GM12878 (cell line): ENCODE measurements at regions not wholly inside any gene's neighbourhood (a gene's known extent, or its start where the extent isn't known, plus 50 kb on each side); places are given as distances from the start of the nearest gene placed in this dataset.

Experiments
- ATAC-seq: fragments of 200-7000 bp; cut with Tn5 transposase; 3 replicates; pipeline ENCODE4 v1.9.1; 2020; ENCODE audit warnings: mild to moderate bottlenecking, moderate library complexity
- BruUV-seq: library from RNA; stranded (reverse); fragments of 400-500 nt; replicated peaks from 2 replicates; lab custom pipeline; 2021; lab: Mats Ljungman, UMichigan
- CTCF ChIA-PET: fragments of 300-600 bp; sonication (Branson Sonifier 250); formaldehyde crosslinking; extraction: SDS; loops from one replicate; lab custom pipeline; 2021; ENCODE audit warnings: inconsistent platforms; lab: Yijun Ruan, JAX
- POLR2A ChIA-PET: fragments of 350-600 bp; formaldehyde crosslinking; extraction: SDS; loops from one replicate; lab custom pipeline; 2021; ENCODE audit warnings: inconsistent platforms; lab: Charles Lee
- RAD21 ChIA-PET: fragments of 300-600 bp; sonication (Branson Sonifier 250); formaldehyde crosslinking; loops from one replicate; lab custom pipeline; 2023; ENCODE audit warnings: antibody characterized with exemption; ENCODE audit not compliant: unreplicated experiment; lab: Charles Lee
- SMC1A ChIA-PET: fragments of 300-600 bp; sonication (Branson Sonifier 250); formaldehyde crosslinking; loops from one replicate; lab custom pipeline; 2023; ENCODE audit not compliant: unreplicated experiment, uncharacterized antibody; lab: Charles Lee
- DNase-seq: peaks from one replicate; pipeline ENCODE4 v3.0.0-alpha.2; 2011; ENCODE audit warnings: low read depth, low spot score
- FAIRE-seq: peaks from 3 replicates; lab custom pipeline; 2011; peaks lifted over from hg19 to GRCh38; lab: Jason Lieb, UNC
- H2AFZ ChIP-seq: 2 replicates; pipeline ENCODE4 v1.6.0; 2011; ENCODE audit warnings: low read depth, low read length, control low read depth; ENCODE audit not compliant: control insufficient read depth
- H3K27ac ChIP-seq: 2 replicates; pipeline ENCODE4 v1.5.1; 2011; ENCODE audit warnings: control low read depth; ENCODE audit not compliant: control insufficient read depth, insufficient read depth
- H3K27me3 ChIP-seq, 2 experiments: replicated peaks in 1 of 2; 2 replicates each; pipeline versions ENCODE4 v1.6.0 to v1.6.1; 2011; ENCODE audit warnings: low read length in 1 of 2; ENCODE audit not compliant: control insufficient read depth in 2 of 2, insufficient read depth in 2 of 2
- H3K36me3 ChIP-seq, 2 experiments: 2 replicates each; pipeline ENCODE4 v1.5.1; 2011; ENCODE audit warnings: low read length in 1 of 2; ENCODE audit not compliant: control insufficient read depth in 2 of 2, insufficient read depth in 2 of 2
- H3K4me1 ChIP-seq: 2 replicates; pipeline ENCODE4 v1.6.1; 2011; ENCODE audit warnings: mild to moderate bottlenecking, low read length, moderate library complexity, mixed read lengths; ENCODE audit not compliant: control insufficient read depth, insufficient read depth
- H3K4me2 ChIP-seq: 2 replicates; pipeline ENCODE4 v1.6.0; 2011; ENCODE audit warnings: control low read depth; ENCODE audit not compliant: control insufficient read depth, insufficient read depth
- H3K4me3 ChIP-seq: fragments of 200-600 bp; sonication (generic); 2 replicates; pipeline ENCODE4 v1.5.1; 2016
- H3K79me2 ChIP-seq: 2 replicates; pipeline ENCODE4 v1.6.0; 2011; ENCODE audit warnings: low read length; ENCODE audit not compliant: control insufficient read depth, insufficient read depth
- H3K9ac ChIP-seq: 2 replicates; pipeline ENCODE4 v1.8.0; 2011; ENCODE audit warnings: low read length, control low read depth, mixed read lengths; ENCODE audit not compliant: control insufficient read depth, insufficient read depth
- H3K9me3 ChIP-seq: replicated peaks from 3 replicates; pipeline ENCODE4 v1.5.1; 2011; ENCODE audit warnings: mild to moderate bottlenecking, low read length; ENCODE audit not compliant: control insufficient read depth, insufficient read depth
- H4K20me1 ChIP-seq: 2 replicates; pipeline ENCODE4 v1.6.0; 2011; ENCODE audit not compliant: control insufficient read depth, insufficient read depth
- CHD2 ChIP-seq: IDR thresholded peaks from 2 replicates; pipeline ENCODE4 v1.6.1; 2011; ENCODE audit warnings: low read depth, low read length, improper control_type of control experiment, borderline replicate concordance
- JUND ChIP-seq: IDR thresholded peaks from 2 replicates; pipeline ENCODE4 v1.6.1; 2012; ENCODE audit warnings: low read depth, mild to moderate bottlenecking, low read length, improper control_type of control experiment, moderate library complexity
- KLF5 ChIP-seq: fragments of 450-650 bp; IDR thresholded peaks from 2 replicates; pipeline ENCODE4 v1.6.1; 2014; ENCODE audit warnings: mild to moderate bottlenecking; ENCODE audit not compliant: partially characterized antibody
- MEF2A ChIP-seq: IDR thresholded peaks from 2 replicates; pipeline ENCODE4 v1.6.1; 2011; ENCODE audit warnings: low read depth, mild to moderate bottlenecking, low read length, moderate library complexity; ENCODE audit not compliant: insufficient read depth
- MEF2B ChIP-seq: fragments of 450-650 bp; IDR thresholded peaks from 2 replicates; pipeline ENCODE4 v1.6.1; 2018; ENCODE audit warnings: mild to moderate bottlenecking, moderate library complexity; ENCODE audit not compliant: partially characterized antibody, poor library complexity, severe bottlenecking
- POU2F2 ChIP-seq: IDR thresholded peaks from 3 replicates; pipeline ENCODE4 v1.6.1; 2011; ENCODE audit warnings: low read depth, mild to moderate bottlenecking, low read length, borderline replicate concordance
- ZNF24 ChIP-seq: fragments of 450-650 bp; IDR thresholded peaks from 2 replicates; pipeline ENCODE4 v1.6.1; 2017; ENCODE audit warnings: antibody characterized with exemption, mild to moderate bottlenecking
- WGBS: methylation state at CpG from one replicate; pipeline ENCODE4 v1.1.6; 2016; ENCODE audit warnings: low lambda C conversion rate; ENCODE audit not compliant: insufficient replicate concordance, insufficient coverage; ENCODE audit errors: missing lambda C conversion rate; 5-methylcytosine and 5-hydroxymethylcytosine counted together
- in situ Hi-C: fragments of 300-500 bp; cut with MboI; formaldehyde crosslinking; loops from 9 replicates; pipeline ENCODE4 v1.14.3; 2018; ENCODE audit warnings: mixed read lengths
- intact Hi-C: fragments of 100-400 bp; cut with micrococcal nuclease; formaldehyde crosslinking; loops from one replicate; pipeline ENCODE4 v1.14.2; 2022; ENCODE audit not compliant: unreplicated experiment
- TF ChIP-seq, protein P1 (sequence below): fragments of 450-650 bp; IDR thresholded peaks from 2 replicates; pipeline ENCODE4 v1.6.1; 2016; ENCODE audit warnings: mild to moderate bottlenecking

DNA sequence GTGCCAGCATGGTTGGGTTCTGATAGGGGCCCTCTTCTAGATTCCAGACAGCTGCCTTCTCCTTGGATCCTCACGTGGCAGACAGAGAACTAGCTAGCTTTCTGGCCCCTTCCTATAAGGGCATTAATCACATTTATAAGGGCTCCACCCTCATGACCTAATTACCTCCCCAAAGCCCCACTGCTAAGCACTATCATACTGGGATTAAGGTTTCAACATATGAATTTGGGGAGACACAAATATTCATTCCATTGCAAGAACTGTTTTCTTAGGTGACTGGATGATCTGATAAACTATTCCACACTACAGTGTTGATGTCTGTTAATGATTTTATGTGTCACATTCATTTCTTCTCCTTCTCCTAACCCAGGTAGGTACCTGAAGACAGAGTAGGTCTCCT lies 135.8 kb upstream of the COL21A1 start:
- Histone ChIP-seq H3K4me2 (no peak overlapping the region), H3K27me3 (no peaks in the 10 kb centered on the region), H3K79me2 (no peaks in the 10 kb centered on the region), H3K27ac (no peak overlapping the region), H3K4me1 (no peaks in the 10 kb centered on the region), H4K20me1 (no peaks in the 10 kb centered on the region), H3K9ac (no peak overlapping the region), H3K4me3 (no peak overlapping the region), H2AFZ (no peak overlapping the region), H3K9me3 (no peaks in the 10 kb centered on the region; the same call in 2 of the 3 replicates), H3K36me3 (no peaks in the 10 kb centered on the region)
- TF ChIP-seq ZNF24 (no peak), KLF5 (no peak), CHD2 (no peak), MEF2B (no peak), MEF2A (no peak), JUND (no peak), POU2F2 (no peak)
- TF ChIP-seq, protein P1, sequence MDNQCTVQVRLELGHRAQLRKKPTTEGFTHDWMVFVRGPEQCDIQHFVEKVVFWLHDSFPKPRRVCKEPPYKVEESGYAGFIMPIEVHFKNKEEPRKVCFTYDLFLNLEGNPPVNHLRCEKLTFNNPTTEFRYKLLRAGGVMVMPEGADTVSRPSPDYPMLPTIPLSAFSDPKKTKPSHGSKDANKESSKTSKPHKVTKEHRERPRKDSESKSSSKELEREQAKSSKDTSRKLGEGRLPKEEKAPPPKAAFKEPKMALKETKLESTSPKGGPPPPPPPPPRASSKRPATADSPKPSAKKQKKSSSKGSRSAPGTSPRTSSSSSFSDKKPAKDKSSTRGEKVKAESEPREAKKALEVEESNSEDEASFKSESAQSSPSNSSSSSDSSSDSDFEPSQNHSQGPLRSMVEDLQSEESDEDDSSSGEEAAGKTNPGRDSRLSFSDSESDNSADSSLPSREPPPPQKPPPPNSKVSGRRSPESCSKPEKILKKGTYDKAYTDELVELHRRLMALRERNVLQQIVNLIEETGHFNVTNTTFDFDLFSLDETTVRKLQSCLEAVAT: no peak
- no TSS peak for BruUV-seq
- CTCF ChIA-PET: no interaction called here
- POLR2A ChIA-PET: no interaction called here
- in situ Hi-C loops: no loop called here
- RAD21 ChIA-PET: no interaction called here
- FAIRE-seq (no peak), ATAC-seq (no peak), DNase-seq (no peak)
- WGBS: 0% methylated on average over 1 of the region's 1 CpG
- SMC1A ChIA-PET: no interaction called here
- intact Hi-C loops: no loop called here
